ENCODE measurements at regions not wholly inside any gene's neighbourhood (a gene's known extent, or its start where the extent isn't known, plus 50 kb on each side); places are given as distances from the start of the nearest gene placed in this dataset.

DNA sequence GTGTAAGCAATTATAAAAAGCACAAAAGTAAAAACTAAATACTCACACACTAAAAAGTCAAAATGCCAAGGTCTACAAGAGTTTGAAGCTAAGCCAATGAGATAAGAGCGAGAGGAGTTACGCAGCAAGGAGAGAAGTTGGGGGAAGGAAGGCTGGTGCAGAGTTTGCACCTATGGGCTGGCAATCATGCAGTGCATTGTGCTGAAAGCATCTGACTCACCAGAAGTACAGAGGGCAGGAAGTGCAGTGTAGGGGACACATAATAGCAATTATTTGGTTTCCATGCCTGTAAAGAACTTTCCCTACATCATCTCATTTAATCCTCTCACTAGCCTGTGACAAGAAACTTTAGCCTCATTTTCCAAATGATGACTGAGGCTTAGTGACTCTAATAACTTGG lies 142.7 kb upstream of the KYNU start:
- H3K79me1 ChIP-seq (ENCODE audit: low read depth, low read length) = no peaks in the 10 kb centered on the region

More for the DNA sequence above, 142.7 kb upstream of the KYNU start:
- CTCF ChIA-PET (ENCODE audit: partially characterized antibody) = interaction anchor here (0.7 to 1.0 kb wide), 3 partner anchors 28 to 452 kb away, joined by 3 to 4 read pairs (median 3); no protein-coding TSS in a partner anchor
- Histone ChIP-seq H3K27ac (ENCODE audit: low read depth, low read length) (no peak overlapping the region), H3K27me3 (replicated peaks in 1 of 4; ENCODE audit: control insufficient read depth in 3 of 4, extremely low read depth in 1 of 4, insufficient read depth in 3 of 4, low read length in 3 of 4) (no peaks in the 10 kb centered on the region), H3K56ac (replicated peaks; ENCODE audit: insufficient read length, low read depth, low read length) (no peak overlapping the region), H3K14ac (ENCODE audit: insufficient read length) (no peak overlapping the region), H2AFZ (ENCODE audit: low read length) (no peak overlapping the region), H2BK12ac (ENCODE audit: low read depth, low read length) (no peak overlapping the region), H2BK15ac (ENCODE audit: low read length) (no peak overlapping the region), H3K4me2 (ENCODE audit: insufficient read depth in 1 of 2, low read depth in 2 of 2, low read length in 2 of 2) (no peak overlapping the region), H3K23me2 (ENCODE audit: low read depth, low read length) (no peaks in the 10 kb centered on the region), H2BK20ac (ENCODE audit: low read length) (no peak overlapping the region), H3K36me3 (ENCODE audit: control insufficient read depth in 2 of 4, insufficient read depth in 4 of 4, low read length in 3 of 4) (no peaks in the 10 kb centered on the region), H3K18ac (ENCODE audit: extremely low read depth, low read length) (no peak overlapping the region), H3K79me2 (ENCODE audit: control insufficient read depth in 1 of 2, insufficient read depth in 2 of 2, low read length in 2 of 2) (no peaks in the 10 kb centered on the region), H3K4me1 (replicated peaks in 1 of 4; ENCODE audit: control insufficient read depth in 3 of 4, insufficient read depth in 4 of 4, low read length in 3 of 4) (no peaks in the 10 kb centered on the region), H4K20me1 (replicated peaks in 1 of 2; ENCODE audit: control insufficient read depth in 1 of 2, insufficient read depth in 2 of 2, low read length in 2 of 2) (no peaks in the 10 kb centered on the region), H4K8ac (ENCODE audit: extremely low read depth, insufficient read depth, low read length) (no peak overlapping the region), H2BK5ac (ENCODE audit: low read depth, low read length) (no peak overlapping the region), H2AK5ac (ENCODE audit: low read depth, low read length) (no peak overlapping the region), H3K9me3 (ENCODE audit: insufficient read depth in 2 of 2, low read depth in 1 of 2, low read length in 1 of 2) (no peaks in the 10 kb centered on the region), H4K5ac (ENCODE audit: insufficient read length, low read depth, low read length) (no peak overlapping the region), H2BK120ac (replicated peaks; ENCODE audit: low read depth, low read length) (no peak overlapping the region), H4K91ac (replicated peaks; ENCODE audit: insufficient read length, low read length) (no peak overlapping the region), H3K9ac (replicated peaks in 1 of 4; ENCODE audit: extremely low read depth in 1 of 4, low read depth in 3 of 4, low read length in 3 of 4) (no peak overlapping the region), H3K23ac (ENCODE audit: insufficient read length) (no peak overlapping the region), H3K4me3 (ENCODE audit: extremely low read depth in 1 of 4, insufficient read depth in 2 of 4, low read depth in 3 of 4, low read length in 4 of 4) (no peak overlapping the region), H3K4ac (replicated peaks; ENCODE audit: insufficient read length, low read depth, low read length) (no peak overlapping the region)
- 90% methylated on average over 2 of the region's 2 CpGs; no CpG with 5 or more reads in 1 of the 2 experiments for WGBS, 2 experiments (ENCODE audit: extremely low coverage in 1 of 2, insufficient coverage in 1 of 2, insufficient read length in 1 of 2, insufficient replicate concordance in 2 of 2, low coverage in 1 of 2, low lambda C conversion rate in 2 of 2, missing lambda C conversion rate in 1 of 2)
- POLR2A ChIA-PET (ENCODE audit: partially characterized antibody) = no interaction called here
- no peak for TF ChIP-seq HDAC6 (IDR thresholded peaks at IDR 0.05; ENCODE audit: low read depth, low read length)
- TF ChIP-seq SP1 (IDR thresholded peaks at IDR 0.05; ENCODE audit: low read depth, low read length) = no peak
- no peak for TF ChIP-seq BCL11A (IDR thresholded peaks at IDR 0.05; ENCODE audit: low read depth in 2 of 2, low read length in 2 of 2)
- no peak for TF ChIP-seq SP2 (IDR thresholded peaks at IDR 0.05; ENCODE audit: low read length)
- FAIRE-seq = no peak
- no peak for DNase-seq (ENCODE audit: low read depth in 1 of 2, low spot score in 2 of 2)

All from H1 (cell line).